Mesendoderm (in vitro differentiated cells): ENCODE measurements at regions not wholly inside any gene's neighbourhood (a gene's known extent, or its start where the extent isn't known, plus 50 kb on each side); places are given as distances from the start of the nearest gene placed in this dataset.
A peak's percentile ranks its signal among the peaks of the same experiment; 100 is the strongest.
"Not testable (repeated sequence)": the region's sequence is repeated elsewhere in the genome, so short reads cannot be mapped to it uniquely, and the experiment has no call there.

Experiments used
- DNase-seq: peaks from one replicate; pipeline ENCODE4 v3.0.0; 2013
- H2AK5ac ChIP-seq: 2 replicates; pipeline ENCODE4 v1.6.1; 2013; ENCODE audit warnings: low read length, inconsistent platforms
- H2BK120ac ChIP-seq: 2 replicates; pipeline ENCODE4 v1.6.1; 2013; ENCODE audit warnings: low read depth, mild to moderate bottlenecking, low read length, moderate library complexity, mixed read lengths
- H2BK15ac ChIP-seq: replicated peaks from 2 replicates; pipeline ENCODE4 v1.6.1; 2013; ENCODE audit warnings: low read depth, mild to moderate bottlenecking, moderate library complexity
- H2BK5ac ChIP-seq: 2 replicates; pipeline ENCODE4 v1.6.1; 2013; ENCODE audit warnings: low read length, inconsistent platforms
- H3K18ac ChIP-seq: 2 replicates; pipeline ENCODE4 v1.6.1; 2013; ENCODE audit warnings: mild to moderate bottlenecking, low read length, mixed read lengths
- H3K23ac ChIP-seq: one replicate; pipeline ENCODE4 v1.6.1; 2013; ENCODE audit warnings: low read length
- H3K27ac ChIP-seq: 2 replicates; pipeline ENCODE4 v1.5.1; 2013; ENCODE audit warnings: low read depth, mild to moderate bottlenecking, inconsistent platforms, low read length, moderate library complexity
- H3K27me3 ChIP-seq: 2 replicates; pipeline ENCODE4 v1.6.1; 2013; ENCODE audit warnings: low read length, control low read depth, mild to moderate bottlenecking, inconsistent platforms; ENCODE audit not compliant: insufficient read depth, poor library complexity
- H3K36me3 ChIP-seq: 2 replicates; pipeline ENCODE4 v1.6.1; 2013; ENCODE audit warnings: low read length, inconsistent platforms; ENCODE audit not compliant: control insufficient read depth, insufficient read depth
- H3K4ac ChIP-seq: one replicate; pipeline ENCODE4 v1.6.1; 2013; ENCODE audit warnings: low read depth, mild to moderate bottlenecking, low read length, moderate library complexity
- H3K4me1 ChIP-seq: 2 replicates; pipeline ENCODE4 v1.6.1; 2013; ENCODE audit warnings: low read depth, low read length, inconsistent platforms; ENCODE audit not compliant: control insufficient read depth
- H3K4me2 ChIP-seq: 2 replicates; pipeline ENCODE4 v1.6.1; 2013; ENCODE audit warnings: low read length
- H3K4me3 ChIP-seq: 2 replicates; pipeline ENCODE4 v1.5.1; 2013; ENCODE audit warnings: mild to moderate bottlenecking, low read length
- H3K56ac ChIP-seq: one replicate; pipeline ENCODE4 v1.6.1; 2013; ENCODE audit warnings: low read length
- H3K79me1 ChIP-seq: 2 replicates; pipeline ENCODE4 v1.6.1; 2013; ENCODE audit warnings: low read length, inconsistent platforms
- H3K79me2 ChIP-seq: 2 replicates; pipeline ENCODE4 v1.6.1; 2013; ENCODE audit warnings: mild to moderate bottlenecking, low read length; ENCODE audit not compliant: control insufficient read depth, insufficient read depth
- H3K9ac ChIP-seq: 2 replicates; pipeline ENCODE4 v1.6.1; 2013; ENCODE audit warnings: low read length, inconsistent platforms
- H4K5ac ChIP-seq: one replicate; pipeline ENCODE4 v1.6.1; 2013; ENCODE audit warnings: low read length
- H4K8ac ChIP-seq: one replicate; pipeline ENCODE4 v1.6.1; 2013; ENCODE audit warnings: low read depth, mild to moderate bottlenecking, control low read depth, low read length, moderate library complexity
- WGBS: extraction: QIAGEN DNeasy Blood & Tissue Kit; methylation state at CpG from one replicate; pipeline ENCODE4 v1.1.7; 2013; ENCODE audit warnings: low lambda C conversion rate, missing lambda C conversion rate; ENCODE audit not compliant: insufficient coverage; ENCODE audit errors: extremely low coverage; 5-methylcytosine and 5-hydroxymethylcytosine counted together

- H3K9ac ChIP-seq, H4K5ac ChIP-seq, H2BK15ac ChIP-seq, H3K79me1 ChIP-seq, H3K36me3 ChIP-seq, H3K4me2 ChIP-seq, H3K4me1 ChIP-seq, H3K27me3 ChIP-seq, H3K23ac ChIP-seq, H3K79me2 ChIP-seq, H2AK5ac ChIP-seq, H3K4me3 ChIP-seq, H4K8ac ChIP-seq: not testable (repeated sequence)
- no CpG with 5 or more reads among the region's 2 CpGs for WGBS
- DNase-seq, result peak; percentile 55
- peak overlapping the region; percentile 64 for H3K56ac ChIP-seq
- peak overlapping the region; percentile 85 for H2BK120ac ChIP-seq
- H3K27ac ChIP-seq, result peak overlapping the region; percentile 99
- peak overlapping the region; percentile 98 for H2BK5ac ChIP-seq
- peak overlapping the region; percentile 56 for H3K18ac ChIP-seq
- H3K4ac ChIP-seq, result peak overlapping the region; percentile 68
Observed at GRCh38 chr5:32952421-32952820, 241.3 kb downstream of the NPR3 start.

- Histone ChIP-seq H3K4ac (peak overlapping the region; percentile 31), H3K18ac (peak overlapping the region; percentile 75), H2BK15ac (no peak overlapping the region), H3K56ac (peak overlapping the region; percentile 63), H2BK5ac (peak overlapping the region; percentile 76), H3K23ac (no peak overlapping the region), H3K9ac (no peak overlapping the region), H3K4me3 (no peak overlapping the region), H4K5ac (no peak overlapping the region), H4K8ac (no peak overlapping the region), H3K4me1 (no peaks in the 10 kb centered on the region), H3K27ac (peak overlapping the region; percentile 67), H3K27me3 (no peaks in the 10 kb centered on the region), H3K79me2 (no peaks in the 10 kb centered on the region), H3K4me2 (no peak overlapping the region), H2BK120ac (peak overlapping the region; percentile 82), H2AK5ac (peak overlapping the region; percentile 85), H3K79me1 (no peaks in the 10 kb centered on the region), H3K36me3 (no peaks in the 10 kb centered on the region)
- no peak for DNase-seq
- no CpG with 5 or more reads among the region's 1 CpG for WGBS
Observed at GRCh38 chr5:32953694-32954093, 242.6 kb downstream of the NPR3 start.

GRCh38 chr5:32955814-32956213 lies 244.7 kb downstream of the NPR3 start:
- Histone ChIP-seq H3K56ac (no peak overlapping the region), H2BK15ac (no peak overlapping the region), H2BK120ac (no peak overlapping the region), H3K4me2 (no peak overlapping the region), H2AK5ac (no peak overlapping the region), H3K27me3 (no peaks in the 10 kb centered on the region), H4K8ac (no peak overlapping the region), H3K79me1 (no peaks in the 10 kb centered on the region), H3K4ac (no peak overlapping the region), H3K4me3 (no peak overlapping the region), H3K36me3 (no peaks in the 10 kb centered on the region), H4K5ac (no peak overlapping the region), H3K23ac (no peak overlapping the region), H3K79me2 (no peaks in the 10 kb centered on the region), H3K9ac (no peak overlapping the region), H3K4me1 (no peaks in the 10 kb centered on the region), H3K18ac (no peak overlapping the region), H3K27ac (peak overlapping the region; percentile 43), H2BK5ac (no peak overlapping the region)
- no CpG with 5 or more reads among the region's 1 CpG for WGBS
- peak; percentile 89 for DNase-seq

- Histone ChIP-seq H3K4me1 (no peaks in the 10 kb centered on the region), H2BK15ac (peak overlapping the region; percentile 57), H3K23ac (no peak overlapping the region), H3K79me1 (no peaks in the 10 kb centered on the region), H3K4ac (no peak overlapping the region), H2AK5ac (no peak overlapping the region), H3K18ac (peak overlapping the region; percentile 18), H3K4me2 (no peak overlapping the region), H3K79me2 (no peaks in the 10 kb centered on the region), H2BK5ac (no peak overlapping the region), H3K27me3 (no peaks in the 10 kb centered on the region), H4K5ac (no peak overlapping the region), H3K27ac (peak overlapping the region; percentile 24), H3K9ac (no peak overlapping the region), H2BK120ac (no peak overlapping the region), H3K4me3 (no peak overlapping the region), H3K56ac (no peak overlapping the region), H3K36me3 (no peaks in the 10 kb centered on the region), H4K8ac (no peak overlapping the region)
- WGBS, result no CpG with 5 or more reads among the region's 2 CpGs
- DNase-seq, result peak; percentile 56
Observed at GRCh38 chr5:32960340-32961058, 249.4 kb downstream of the NPR3 start.

GRCh38 chr5:32961059-32961415 lies 249.9 kb downstream of the NPR3 start:
- Histone ChIP-seq H4K5ac (no peak overlapping the region), H3K18ac (no peak overlapping the region), H2BK5ac (no peak overlapping the region), H3K27me3 (no peaks in the 10 kb centered on the region), H3K9ac (no peak overlapping the region), H3K4ac (no peak overlapping the region), H4K8ac (no peak overlapping the region), H2BK15ac (no peak overlapping the region), H3K79me2 (no peaks in the 10 kb centered on the region), H2BK120ac (no peak overlapping the region), H3K79me1 (no peaks in the 10 kb centered on the region), H3K23ac (no peak overlapping the region), H3K4me3 (no peak overlapping the region), H3K56ac (no peak overlapping the region), H3K4me1 (no peaks in the 10 kb centered on the region), H3K36me3 (no peaks in the 10 kb centered on the region), H2AK5ac (no peak overlapping the region), H3K27ac (no peak overlapping the region), H3K4me2 (no peak overlapping the region)
- no CpG with 5 or more reads among the region's 1 CpG for WGBS
- no peak for DNase-seq

GRCh38 chr5:32964261-32964660 lies 253.1 kb downstream of the NPR3 start:
- no peak overlapping the region for H4K8ac ChIP-seq
- H2BK120ac ChIP-seq, result no peak overlapping the region
- no peak overlapping the region for H3K4ac ChIP-seq
- WGBS, result no CpG with 5 or more reads among the region's 3 CpGs
- no peaks in the 10 kb centered on the region for H3K79me2 ChIP-seq
- H2AK5ac ChIP-seq, result no peak overlapping the region
- no peaks in the 10 kb centered on the region for H3K4me1 ChIP-seq
- no peak overlapping the region for H4K5ac ChIP-seq
- peak; percentile 95 for DNase-seq
- H3K27me3 ChIP-seq, result no peaks in the 10 kb centered on the region
- no peaks in the 10 kb centered on the region for H3K36me3 ChIP-seq
- H2BK15ac ChIP-seq, result no peak overlapping the region
- no peak overlapping the region for H3K18ac ChIP-seq
- no peak overlapping the region for H2BK5ac ChIP-seq
- H3K27ac ChIP-seq, result peak overlapping the region; percentile 81
- H3K4me2 ChIP-seq, result no peak overlapping the region
- no peak overlapping the region for H3K56ac ChIP-seq
- no peaks in the 10 kb centered on the region for H3K79me1 ChIP-seq
- H3K4me3 ChIP-seq, result no peak overlapping the region
- no peak overlapping the region for H3K9ac ChIP-seq
- no peak overlapping the region for H3K23ac ChIP-seq
